VCaP (cell line): ENCODE measurements at regions not wholly inside any gene's neighbourhood (a gene's known extent, or its start where the extent isn't known, plus 50 kb on each side); places are given as distances from the start of the nearest gene placed in this dataset.

Source experiments
- H3K27ac ChIP-seq: fragments of 450-650 bp; 2 replicates; pipeline ENCODE4 v1.5.1; 2017
- TF ChIP-seq, protein P1 (sequence below): fragments of 450-650 bp; conservative IDR thresholded peaks from 2 replicates; pipeline ENCODE4 v1.5.1; 2017; ENCODE audit warnings: mild to moderate bottlenecking, moderate library complexity

DNA sequence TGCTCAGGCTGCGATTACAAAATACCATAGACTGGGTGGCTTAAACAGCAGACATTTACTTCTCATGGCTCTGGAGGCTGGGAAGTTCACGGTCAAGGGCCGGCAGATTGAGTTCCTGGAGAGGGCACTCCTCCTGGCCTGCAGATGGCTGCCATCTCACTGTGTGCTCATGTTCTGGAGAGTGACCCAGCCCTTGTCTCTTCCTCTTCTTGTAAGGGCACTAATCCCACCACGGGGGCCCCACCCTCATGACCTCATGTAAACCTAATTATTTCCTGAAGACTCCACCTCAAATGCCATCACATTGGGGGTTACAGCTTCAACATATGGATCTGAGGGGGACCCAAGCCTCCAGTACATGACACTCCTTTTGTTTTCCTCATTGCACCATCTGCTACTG, 56.0 kb upstream of the CLDN10 start:
- H3K27ac ChIP-seq: no peak overlapping the region
- TF ChIP-seq, protein P1, sequence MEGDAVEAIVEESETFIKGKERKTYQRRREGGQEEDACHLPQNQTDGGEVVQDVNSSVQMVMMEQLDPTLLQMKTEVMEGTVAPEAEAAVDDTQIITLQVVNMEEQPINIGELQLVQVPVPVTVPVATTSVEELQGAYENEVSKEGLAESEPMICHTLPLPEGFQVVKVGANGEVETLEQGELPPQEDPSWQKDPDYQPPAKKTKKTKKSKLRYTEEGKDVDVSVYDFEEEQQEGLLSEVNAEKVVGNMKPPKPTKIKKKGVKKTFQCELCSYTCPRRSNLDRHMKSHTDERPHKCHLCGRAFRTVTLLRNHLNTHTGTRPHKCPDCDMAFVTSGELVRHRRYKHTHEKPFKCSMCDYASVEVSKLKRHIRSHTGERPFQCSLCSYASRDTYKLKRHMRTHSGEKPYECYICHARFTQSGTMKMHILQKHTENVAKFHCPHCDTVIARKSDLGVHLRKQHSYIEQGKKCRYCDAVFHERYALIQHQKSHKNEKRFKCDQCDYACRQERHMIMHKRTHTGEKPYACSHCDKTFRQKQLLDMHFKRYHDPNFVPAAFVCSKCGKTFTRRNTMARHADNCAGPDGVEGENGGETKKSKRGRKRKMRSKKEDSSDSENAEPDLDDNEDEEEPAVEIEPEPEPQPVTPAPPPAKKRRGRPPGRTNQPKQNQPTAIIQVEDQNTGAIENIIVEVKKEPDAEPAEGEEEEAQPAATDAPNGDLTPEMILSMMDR: no peak

DNA sequence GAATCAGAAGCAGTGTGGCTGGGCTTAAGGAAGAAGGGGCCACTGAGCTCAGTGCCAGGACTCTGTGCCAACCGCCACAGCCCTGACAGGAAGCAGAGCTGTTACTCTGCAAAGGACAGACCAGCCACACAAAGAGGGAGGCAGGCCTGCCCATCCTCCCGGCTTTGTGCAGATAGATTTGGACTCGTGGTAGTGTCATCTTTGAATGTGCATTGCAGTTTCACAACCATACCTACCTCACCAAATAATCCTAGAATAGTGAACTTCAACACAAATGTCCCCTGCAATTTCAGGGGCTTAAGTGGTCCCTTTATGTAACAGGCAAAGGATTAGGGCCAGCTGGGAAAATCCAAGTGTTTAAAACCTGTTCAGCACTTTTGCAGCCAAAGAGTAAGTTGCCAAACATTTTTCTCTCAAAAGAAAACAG, 55.1 kb upstream of the CLDN10 start:
- no peak overlapping the region for H3K27ac ChIP-seq
- TF ChIP-seq, protein P1: no peak

DNA sequence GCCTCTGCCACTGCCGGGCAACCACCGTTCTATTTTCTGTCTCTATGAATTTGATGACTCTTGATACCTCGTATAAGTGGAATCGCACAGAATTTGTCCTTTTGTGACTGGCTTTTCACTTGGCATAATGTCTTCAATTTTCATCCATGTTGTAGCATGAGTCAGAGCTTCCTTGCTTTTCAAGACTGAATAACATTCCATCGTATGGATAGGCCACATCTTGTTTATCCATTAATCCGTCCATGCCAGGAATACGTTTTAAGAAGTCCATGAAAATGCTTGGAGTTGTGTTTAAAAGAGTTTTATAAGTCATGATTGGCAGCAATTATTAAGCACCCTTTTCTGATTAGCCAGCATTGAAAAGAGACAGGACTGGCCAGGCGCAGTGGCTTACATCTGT, 53.6 kb upstream of the CLDN10 start:
- TF ChIP-seq, protein P1: no peak
- H3K27ac ChIP-seq: no peak overlapping the region

DNA sequence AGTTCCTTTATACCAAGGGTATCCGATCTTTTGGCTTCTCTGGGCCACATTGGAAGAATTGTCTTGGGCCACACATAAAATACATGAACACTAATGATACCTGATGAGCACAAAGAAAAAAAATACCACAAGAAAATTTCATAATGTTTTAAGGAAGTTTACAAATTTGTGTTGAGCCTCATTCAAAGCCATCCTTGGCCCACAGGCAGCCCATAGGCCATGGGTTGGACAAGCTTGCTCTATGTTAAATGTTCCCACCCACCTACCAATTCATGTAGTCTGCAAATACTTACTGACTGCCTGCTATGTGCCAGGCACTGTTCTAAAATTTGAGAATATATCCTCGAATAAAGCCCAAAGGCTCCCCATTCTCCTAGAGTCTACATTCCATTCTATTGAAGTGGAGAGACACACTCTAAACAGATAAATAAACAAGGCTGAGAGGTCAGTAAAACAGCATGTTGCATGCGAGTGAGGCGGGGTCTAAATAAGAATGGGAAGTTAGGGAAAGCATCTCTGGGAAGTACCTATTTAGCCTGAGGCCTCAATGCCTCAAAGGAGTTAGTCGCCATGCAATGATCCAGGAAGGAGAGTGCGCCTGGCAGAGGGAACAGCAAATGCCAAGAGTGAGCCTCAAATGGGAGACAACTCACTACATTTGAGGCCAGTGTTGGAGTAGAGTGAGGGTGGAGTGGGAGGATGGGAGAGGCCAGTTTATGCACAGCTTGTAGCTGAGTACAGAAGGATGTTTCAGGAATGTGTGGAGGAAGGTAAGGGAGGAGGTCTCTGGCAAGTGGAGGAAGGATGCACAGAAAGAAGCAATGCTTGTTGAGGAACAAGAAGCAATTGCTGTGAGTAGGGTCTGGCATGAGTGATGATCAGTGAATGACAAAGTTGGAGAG, 52.5 kb upstream of the CLDN10 start:
- no peak overlapping the region for H3K27ac ChIP-seq
- TF ChIP-seq, protein P1: no peak

DNA sequence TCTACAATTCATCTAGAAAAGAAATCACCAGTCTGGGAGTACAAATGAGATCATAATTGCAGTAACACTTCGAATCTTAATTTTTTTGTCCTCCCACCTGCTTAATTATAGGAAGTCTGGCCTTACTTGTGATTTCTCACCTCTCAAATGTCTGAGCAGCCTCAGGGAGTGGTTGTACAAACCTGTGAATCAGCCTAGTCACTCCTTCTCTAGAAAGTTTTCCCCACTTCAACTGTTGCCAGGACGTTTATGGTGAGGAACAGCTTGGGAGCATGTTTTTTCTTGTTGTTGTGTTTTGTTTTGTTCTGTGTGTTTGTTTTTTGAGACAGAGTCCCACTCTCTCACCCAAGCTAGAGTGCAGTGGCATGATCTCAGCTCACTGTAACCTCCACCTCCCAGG, 50.3 kb upstream of the CLDN10 start:
- TF ChIP-seq, protein P1: no peak
- no peak overlapping the region for H3K27ac ChIP-seq
